ENCODE measurements at regions not wholly inside any gene's neighbourhood (a gene's known extent, or its start where the extent isn't known, plus 50 kb on each side); places are given as distances from the start of the nearest gene placed in this dataset.
"Not testable (repeated sequence)": the region's sequence is repeated elsewhere in the genome, so short reads cannot be mapped to it uniquely, and the experiment has no call there.

- no peak for DNase-seq
Measured at GRCh38 chr1:102498929-102499328, 502.2 kb upstream of the OLFM3 start.

- peak; percentile 5 for DNase-seq
Measured at GRCh38 chr1:102497810-102498209, 501.1 kb upstream of the OLFM3 start.

- no peak for DNase-seq
Measured at GRCh38 chr1:102472520-102472919, 475.8 kb upstream of the OLFM3 start.

- DNase-seq, result no peak
Measured at GRCh38 chr1:102470767-102471166, 474.0 kb upstream of the OLFM3 start.

- no peak for DNase-seq
Measured at GRCh38 chr1:102466487-102466886, 469.8 kb upstream of the OLFM3 start.

- DNase-seq, result no peak
Measured at GRCh38 chr1:102463328-102463727, 466.6 kb upstream of the OLFM3 start.

GRCh38 chr1:102442317-102442716, 445.6 kb upstream of the OLFM3 start:
- DNase-seq, result not testable (repeated sequence)

GRCh38 chr1:102435483-102435882, 438.8 kb upstream of the OLFM3 start:
- DNase-seq, result no peak

- peak; percentile 68 for DNase-seq
Measured at GRCh38 chr1:102434421-102434820, 437.7 kb upstream of the OLFM3 start.

GRCh38 chr1:102431253-102431652, 434.5 kb upstream of the OLFM3 start:
- no peak for DNase-seq

GRCh38 chr1:102420034-102420433, 423.3 kb upstream of the OLFM3 start:
- no peak for DNase-seq

All from OCI-M1 (cell line).